SK-N-SH (cell line): ENCODE measurements at regions not wholly inside any gene's neighbourhood (a gene's known extent, or its start where the extent isn't known, plus 50 kb on each side); places are given as distances from the start of the nearest gene placed in this dataset.

Experiments
- CTCF ChIA-PET: fragments of 300-600, 350-600 bp; formaldehyde crosslinking; extraction: SDS; loops from one replicate; lab custom pipeline; 2021; lab: Yijun Ruan, JAX
- POLR2A ChIA-PET: fragments of 350-600 bp; sonication (Branson Sonifier 250); formaldehyde crosslinking; extraction: SDS; loops from one replicate; lab custom pipeline; 2020; ENCODE audit warnings: antibody characterized with exemption, inconsistent platforms; lab: Yijun Ruan, JAX
- DNase-seq: peaks from one replicate; pipeline ENCODE4 v3.0.0; 2012
- H2AFZ ChIP-seq: fragments of 200-600 bp; sonication (generic); 2 replicates; pipeline ENCODE4 v1.8.1; 2016; ENCODE audit warnings: antibody characterized with exemption, mild to moderate bottlenecking, low read depth
- H3F3A ChIP-seq: fragments of 200-600 bp; sonication (generic); replicated peaks from 2 replicates; pipeline ENCODE3; 2016; ENCODE audit warnings: antibody characterized with exemption, mild to moderate bottlenecking; ENCODE audit not compliant: insufficient read depth
- H3K27ac ChIP-seq, 2 experiments: fragments of 200-500 bp in 1 of 2; fragments of 200-600 bp in 1 of 2; sonication (Bioruptor generic) in 1 of 2; sonication (generic), shearing (Covaris generic) in 1 of 2; 2 replicates each; pipeline versions ENCODE4 v1.5.1 to v1.6.1; 2014 to 2016; ENCODE audit warnings: low read depth in 2 of 2, inconsistent platforms in 1 of 2, low read length in 1 of 2, mild to moderate bottlenecking in 1 of 2, mixed read lengths in 1 of 2
- H3K27me3 ChIP-seq: fragments of 200-600 bp; sonication (generic), shearing (Covaris generic); 2 replicates; pipeline ENCODE4 v1.6.1; 2016; ENCODE audit warnings: mixed run types; ENCODE audit not compliant: insufficient read depth
- H3K36me3 ChIP-seq, 2 experiments: fragments of 200-500 bp in 1 of 2; fragments of 200-600 bp in 1 of 2; sonication (Bioruptor generic) in 1 of 2; sonication (generic) in 1 of 2; replicated peaks in 1 of 2; 2 replicates each; pipeline versions ENCODE3 to v1.5.1; 2014 to 2016; ENCODE audit warnings: low read length in 1 of 2, mild to moderate bottlenecking in 1 of 2; ENCODE audit not compliant: insufficient read depth in 2 of 2, control insufficient read depth in 1 of 2
- H3K4me1 ChIP-seq, 2 experiments: fragments of 200-500 bp in 1 of 2; fragments of 200-600 bp in 1 of 2; sonication (Bioruptor generic) in 1 of 2; sonication (generic), shearing (Covaris generic) in 1 of 2; 2 replicates each; pipeline versions ENCODE4 v1.5.1 to v1.6.1; 2014 to 2016; ENCODE audit warnings: low read depth in 1 of 2, low read length in 1 of 2, mixed run types in 1 of 2; ENCODE audit not compliant: insufficient read depth in 2 of 2, control insufficient read depth in 1 of 2
- H3K4me2 ChIP-seq: fragments of 200-600 bp; sonication (generic), shearing (Covaris generic); 2 replicates; pipeline ENCODE4 v1.6.1; 2017; ENCODE audit warnings: mixed run types
- H3K4me3 ChIP-seq, 2 experiments: fragments of 200-500 bp in 1 of 2; fragments of 200-600 bp in 1 of 2; sonication (Bioruptor generic) in 1 of 2; sonication (generic), shearing (Covaris generic) in 1 of 2; 2 replicates each; pipeline versions ENCODE4 v1.5.1 to v1.8.1; 2014 to 2016; ENCODE audit warnings: low read depth in 2 of 2, inconsistent platforms in 1 of 2, low read length in 1 of 2, mild to moderate bottlenecking in 1 of 2, mixed read lengths in 1 of 2, moderate library complexity in 1 of 2
- H3K79me2 ChIP-seq: fragments of 200-600 bp; sonication (generic); 2 replicates; pipeline ENCODE4 v1.8.1; 2017; ENCODE audit warnings: mild to moderate bottlenecking; ENCODE audit not compliant: insufficient read depth
- H3K9ac ChIP-seq: fragments of 200-600 bp; sonication (generic); 2 replicates; pipeline ENCODE4 v1.6.1; 2017; ENCODE audit warnings: mixed run types
- H3K9me2 ChIP-seq: fragments of 200-600 bp; sonication (generic); 2 replicates; pipeline ENCODE4 v1.6.1; 2017; ENCODE audit warnings: mixed run types
- H3K9me3 ChIP-seq: fragments of 200-600 bp; sonication (generic); 2 replicates; pipeline ENCODE4 v1.6.1; 2017; ENCODE audit warnings: mixed run types, mild to moderate bottlenecking, moderate library complexity
- H4K20me1 ChIP-seq: fragments of 200-600 bp; sonication (generic); 2 replicates; pipeline ENCODE4 v1.6.1; 2017; ENCODE audit warnings: mild to moderate bottlenecking, mixed run types; ENCODE audit not compliant: insufficient read depth
- CHD2 ChIP-seq: fragments of 150-350 bp; IDR thresholded peaks from 2 replicates; pipeline ENCODE4 v1.6.1; 2018; ENCODE audit warnings: low read length; ENCODE audit not compliant: partially characterized antibody
- CTCF ChIP-seq: fragments of 200-600 bp; sonication (generic); IDR thresholded peaks from 2 replicates; pipeline ENCODE4 v1.6.1; 2017; ENCODE audit warnings: antibody characterized with exemption, mild to moderate bottlenecking, moderate library complexity
- FOXJ3 ChIP-seq: sonication (generic); formaldehyde crosslinking; IDR thresholded peaks from 2 replicates; pipeline ENCODE4 v1.5.1; 2020; ENCODE audit warnings: mild to moderate bottlenecking, missing genetic modification reagents
- GABPA ChIP-seq: IDR thresholded peaks from 2 replicates; pipeline ENCODE4 v1.4.0; 2012; ENCODE audit warnings: low read depth, mild to moderate bottlenecking
- GATA2 ChIP-seq: sonication (generic); formaldehyde crosslinking; IDR thresholded peaks from 2 replicates; pipeline ENCODE4 v1.5.0; 2020; ENCODE audit warnings: mild to moderate bottlenecking, missing genetic modification reagents
- MAX ChIP-seq: IDR thresholded peaks from 2 replicates; pipeline ENCODE4 v1.4.0; 2012; ENCODE audit warnings: low read depth
- NRF1 ChIP-seq: IDR thresholded peaks from 2 replicates; pipeline ENCODE4 v1.6.1; 2012; ENCODE audit warnings: low read depth, mild to moderate bottlenecking, low read length
- POLR2AphosphoS5 ChIP-seq: IDR thresholded peaks from 2 replicates; pipeline ENCODE4 v1.6.1; 2012; ENCODE audit warnings: low read depth, low read length
- RAD21 ChIP-seq: IDR thresholded peaks from 2 replicates; pipeline ENCODE4 v1.6.1; 2012; ENCODE audit warnings: mild to moderate bottlenecking, low read length
- REST ChIP-seq: IDR thresholded peaks from 2 replicates; pipeline ENCODE4 v1.6.1; 2012; ENCODE audit warnings: mild to moderate bottlenecking, low read depth, low read length, moderate library complexity
- RXRA ChIP-seq: IDR thresholded peaks from 2 replicates; pipeline ENCODE4 v1.4.0; 2012; ENCODE audit warnings: low read depth, mild to moderate bottlenecking, borderline replicate concordance
- SIN3A ChIP-seq: IDR thresholded peaks from 2 replicates; pipeline ENCODE4 v1.6.1; 2012; ENCODE audit warnings: low read depth, mild to moderate bottlenecking, low read length, moderate library complexity, borderline replicate concordance
- SMC3 ChIP-seq: IDR thresholded peaks from 2 replicates; pipeline ENCODE4 v1.6.1; 2012; ENCODE audit warnings: low read depth, low read length, improper control_type of control experiment
- TAF1 ChIP-seq: IDR thresholded peaks from 2 replicates; pipeline ENCODE4 v1.6.1; 2012; ENCODE audit warnings: low read depth, mild to moderate bottlenecking, low read length, moderate library complexity, borderline replicate concordance
- YY1 ChIP-seq: IDR thresholded peaks from 2 replicates; pipeline ENCODE4 v1.4.0; 2012; ENCODE audit warnings: low read depth, mild to moderate bottlenecking
- WGBS: methylation state at CpG from one replicate; pipeline ENCODE4 v1.1.6; 2017; ENCODE audit warnings: low lambda C conversion rate; 5-methylcytosine and 5-hydroxymethylcytosine counted together

- TF ChIP-seq REST (no peak), RXRA (0 out of 2 replicates have a peak, but pooled peaks have one; percentile 41), GATA2 (CRISPR knock-in tag) (no peak), CHD2 (no peak), MAX (peak; percentile 26; the same call in 1 of the 2 replicates), YY1 (no peak)
- TF ChIP-seq, all 33 proteins: peak for 13
Measured at GRCh38 chr4:125389713-125390112, 75.0 kb downstream of the FAT4 start (continued).

GRCh38 chr4:125390126-125390525, 75.4 kb downstream of the FAT4 start:
- Histone ChIP-seq H4K20me1 (no peaks in the 10 kb centered on the region), H3K27me3 (no peaks in the 10 kb centered on the region), H3K4me2 (peak overlapping the region; percentile 47), H3F3A (peaks cover 37% of the 10 kb centered on the region), H3K9me3 (no peaks in the 10 kb centered on the region), H2AFZ (no peak overlapping the region), H3K27ac (peak overlapping the region; percentile 82 to 88), H3K4me1 (peaks cover 0 to 6% of the 10 kb centered on the region in 2 experiments; a peak in 2 of 4 replicates), H3K79me2 (no peaks in the 10 kb centered on the region; the same call in 1 of the 2 replicates), H3K9ac (peak overlapping the region; percentile 33; the same call in 1 of the 2 replicates), H3K4me3 (peak overlapping the region in 1 of 2 experiments; percentile 21; a peak in 1 of 4 replicates), H3K36me3 (no peaks in the 10 kb centered on the region), H3K9me2 (no peaks in the 10 kb centered on the region)
- no peak for TF ChIP-seq FOXJ3 (CRISPR knock-in tag)
- TF ChIP-seq TAF1 = 0 out of 2 replicates have a peak, but pooled peaks have one; percentile 8
- no peak for TF ChIP-seq GABPA
- TF ChIP-seq CTCF = no peak
- no peak for TF ChIP-seq SMC3
- TF ChIP-seq POLR2AphosphoS5 = no peak
- no peak for TF ChIP-seq SIN3A
- TF ChIP-seq NRF1 = no peak
- TF ChIP-seq MAX = 0 out of 2 replicates have a peak, but pooled peaks have one; percentile 6
- TF ChIP-seq RAD21 = no peak
- DNase-seq = no peak
- ChIA-PET CTCF (interaction anchor here (1.7 kb wide), 1 partner anchor 73 kb away, joined by 3 read pairs; no protein-coding TSS in a partner anchor), POLR2A (no interaction called here)
- 70% methylated on average over 4 of the region's 4 CpGs for WGBS
